ENCODE measurements at regions not wholly inside any gene's neighbourhood (a gene's known extent, or its start where the extent isn't known, plus 50 kb on each side); places are given as distances from the start of the nearest gene placed in this dataset.

GRCh38 chr2:206368484-206368883 lies 74.8 kb upstream of the ADAM23 start:
- DNase-seq = no peak

- DNase-seq = no peak
These were observed 74.3 kb upstream of the ADAM23 start for GRCh38 chr2:206368933-206369569.

- no peak for DNase-seq
These were observed 67.4 kb upstream of the ADAM23 start for GRCh38 chr2:206375956-206376355.

- DNase-seq = no peak
These were observed 64.5 kb upstream of the ADAM23 start for GRCh38 chr2:206378835-206379234.

- DNase-seq = no peak
These were observed 64.1 kb upstream of the ADAM23 start for GRCh38 chr2:206379266-206379665.

- no peak for DNase-seq
These were observed 63.4 kb upstream of the ADAM23 start for GRCh38 chr2:206379886-206380285.

- no peak for DNase-seq
These were observed 61.5 kb upstream of the ADAM23 start for GRCh38 chr2:206381881-206382280.

GRCh38 chr2:206383669-206384068 lies 59.7 kb upstream of the ADAM23 start:
- DNase-seq = no peak

- no peak for DNase-seq
These were observed 55.5 kb upstream of the ADAM23 start for GRCh38 chr2:206387808-206388207.

GRCh38 chr2:206388698-206389097 lies 54.6 kb upstream of the ADAM23 start:
- DNase-seq = no peak

GRCh38 chr2:206389164-206389563 lies 54.2 kb upstream of the ADAM23 start:
- no peak for DNase-seq

GRCh38 chr2:206390181-206390580 lies 53.2 kb upstream of the ADAM23 start:
- DNase-seq = no peak

GRCh38 chr2:206392118-206392517 lies 51.2 kb upstream of the ADAM23 start:
- peak; percentile 18 for DNase-seq
